Endodermal cell (in vitro differentiated cells): ENCODE measurements at regions not wholly inside any gene's neighbourhood (a gene's known extent, or its start where the extent isn't known, plus 50 kb on each side); places are given as distances from the start of the nearest gene placed in this dataset.

ENCODE experiments used
- DNase-seq: peaks from one replicate; pipeline ENCODE4 v3.0.0-alpha.2; 2017
- H3K27ac ChIP-seq: 2 replicates; pipeline ENCODE4 v1.5.1; 2013; ENCODE audit warnings: mild to moderate bottlenecking, low read depth, low read length, moderate library complexity
- H3K27me3 ChIP-seq: 2 replicates; pipeline ENCODE4 v1.6.1; 2013; ENCODE audit warnings: mild to moderate bottlenecking, low read length, moderate library complexity; ENCODE audit not compliant: insufficient read depth, control insufficient read depth, poor library complexity, severe bottlenecking
- H3K36me3 ChIP-seq: 2 replicates; pipeline ENCODE4 v1.7.0; 2013; ENCODE audit warnings: mild to moderate bottlenecking, low read length, moderate library complexity; ENCODE audit not compliant: control insufficient read depth, insufficient read depth
- H3K4me1 ChIP-seq: one replicate; pipeline ENCODE4 v1.7.0; 2013; ENCODE audit warnings: low read length; ENCODE audit not compliant: control insufficient read depth, insufficient read depth
- H3K4me3 ChIP-seq: 2 replicates; pipeline ENCODE4 v1.5.1; 2013; ENCODE audit warnings: mild to moderate bottlenecking, low read length, moderate library complexity
- H3K9ac ChIP-seq: 2 replicates; pipeline ENCODE4 v1.6.1; 2013; ENCODE audit warnings: mild to moderate bottlenecking, low read length, moderate library complexity; ENCODE audit not compliant: poor library complexity, severe bottlenecking; ENCODE audit errors: extremely low read depth
- H3K9me3 ChIP-seq: 2 replicates; pipeline ENCODE4 v1.6.1; 2013; ENCODE audit warnings: mild to moderate bottlenecking, low read length, moderate library complexity; ENCODE audit not compliant: control insufficient read depth
- H3K27ac Mint-ChIP-seq: 2 replicates; pipeline ENCODE4 v1.8.0; 2020; ENCODE audit warnings: mixed read lengths
- H3K27me3 Mint-ChIP-seq: 2 replicates; pipeline ENCODE4 v1.8.0; 2021; ENCODE audit warnings: mild to moderate bottlenecking, mixed read lengths; ENCODE audit not compliant: insufficient read depth
- H3K36me3 Mint-ChIP-seq: 2 replicates; pipeline ENCODE4 v1.8.0; 2020; ENCODE audit warnings: low read depth, mixed read lengths
- H3K4me1 Mint-ChIP-seq: 2 replicates; pipeline ENCODE4 v1.8.0; 2020; ENCODE audit warnings: mixed read lengths
- H3K4me3 Mint-ChIP-seq: 2 replicates; pipeline ENCODE4 v1.8.0; 2020; ENCODE audit warnings: mild to moderate bottlenecking, moderate library complexity, mixed read lengths
- H3K9me3 Mint-ChIP-seq: 2 replicates; pipeline ENCODE4 v1.8.0; 2020; ENCODE audit warnings: mild to moderate bottlenecking, mixed read lengths
- CTCF ChIP-seq: fragments of 200-600 bp; sonication (generic); conservative IDR thresholded peaks from 2 replicates; pipeline ENCODE4 v1.5.0; 2021; ENCODE audit warnings: antibody characterized with exemption, mild to moderate bottlenecking
- WGBS, 2 experiments: methylation state at CpG; one replicate each; pipeline versions ENCODE4 v1.1.5 to v1.1.7; 2013; ENCODE audit warnings: missing lambda C conversion rate in 2 of 2, mixed read lengths in 1 of 2; ENCODE audit not compliant: insufficient coverage in 1 of 2, insufficient read length in 1 of 2; 5-methylcytosine and 5-hydroxymethylcytosine counted together

GRCh38 chr13:47671776-47672175 lies 329.3 kb downstream of the SUCLA2 start:
- whole genome bisulfite sequencing, 2 experiments, result 93 to 95% methylated on average over 2 to 3 of the region's 3 CpGs

GRCh38 chr13:47665043-47665442 lies 336.0 kb downstream of the SUCLA2 start:
- Mint-ChIP-seq H3K27ac (no peak overlapping the region), H3K36me3 (no peaks in the 10 kb centered on the region), H3K4me1 (peaks cover 10% of the 10 kb centered on the region), H3K27me3 (no peaks in the 10 kb centered on the region), H3K4me3 (no peak overlapping the region), H3K9me3 (peaks cover 4% of the 10 kb centered on the region)
- H3K4me3 ChIP-seq, result no peak overlapping the region
- H3K9me3 ChIP-seq, result peaks cover 9% of the 10 kb centered on the region
- 60 to 80% methylated on average over 1 to 3 of the region's 3 CpGs for WGBS, 2 experiments
- peak overlapping the region; percentile 39 for H3K27ac ChIP-seq
- no peaks in the 10 kb centered on the region for H3K36me3 ChIP-seq
- no peaks in the 10 kb centered on the region for H3K27me3 ChIP-seq
- peaks cover 3% of the 10 kb centered on the region for H3K4me1 ChIP-seq
- no peak for TF ChIP-seq CTCF
- no peak for DNase-seq
- no peak overlapping the region for H3K9ac ChIP-seq

More at GRCh38 chr13:47671776-47672175, 329.3 kb downstream of the SUCLA2 start:
- no peak overlapping the region for H3K27ac Mint-ChIP-seq
- H3K9ac ChIP-seq, result no peak overlapping the region
- H3K4me1 Mint-ChIP-seq, result peaks cover 14% of the 10 kb centered on the region
- no peaks in the 10 kb centered on the region for H3K4me1 ChIP-seq
- no peak overlapping the region for H3K4me3 ChIP-seq
- no peak overlapping the region for H3K4me3 Mint-ChIP-seq
- no peaks in the 10 kb centered on the region for H3K27me3 ChIP-seq
- H3K36me3 ChIP-seq, result no peaks in the 10 kb centered on the region
- no peaks in the 10 kb centered on the region for H3K27me3 Mint-ChIP-seq
- TF ChIP-seq CTCF, result no peak
- H3K27ac ChIP-seq, result no peak overlapping the region
- no peaks in the 10 kb centered on the region for H3K36me3 Mint-ChIP-seq
- DNase-seq, result no peak
- peaks cover 1% of the 10 kb centered on the region for H3K9me3 Mint-ChIP-seq
- H3K9me3 ChIP-seq, result no peaks in the 10 kb centered on the region

- Mint-ChIP-seq H3K27me3 (no peaks in the 10 kb centered on the region), H3K4me3 (no peak overlapping the region), H3K36me3 (no peaks in the 10 kb centered on the region), H3K9me3 (peaks cover 3% of the 10 kb centered on the region), H3K27ac (no peak overlapping the region), H3K4me1 (peaks cover 10% of the 10 kb centered on the region)
- Histone ChIP-seq H3K27me3 (no peaks in the 10 kb centered on the region), H3K9me3 (peaks cover 7% of the 10 kb centered on the region), H3K4me3 (no peak overlapping the region), H3K27ac (no peak overlapping the region), H3K9ac (no peak overlapping the region), H3K4me1 (peaks cover 3% of the 10 kb centered on the region), H3K36me3 (no peaks in the 10 kb centered on the region)
- DNase-seq, result no peak
- TF ChIP-seq CTCF, result no peak
- 83 to 93% methylated on average over 1 to 4 of the region's 4 CpGs for WGBS, 2 experiments
Observed at GRCh38 chr13:47661076-47661475, 340.0 kb downstream of the SUCLA2 start.
